Activated CD4-positive, alpha-beta T cell treated with anti-CD3 and anti-CD28 coated beads, Interleukin-2, amount 50 U/mL, for 1 hour (primary cell): ENCODE measurements at regions not wholly inside any gene's neighbourhood (a gene's known extent, or its start where the extent isn't known, plus 50 kb on each side); places are given as distances from the start of the nearest gene placed in this dataset.

Source experiments
- DNase-seq: peaks from one replicate; pipeline ENCODE4 v3.0.0-alpha.2; 2020

- no peak for DNase-seq
Measured at GRCh38 chr14:97462081-97462480, 664.9 kb downstream of the VRK1 start.

DNA sequence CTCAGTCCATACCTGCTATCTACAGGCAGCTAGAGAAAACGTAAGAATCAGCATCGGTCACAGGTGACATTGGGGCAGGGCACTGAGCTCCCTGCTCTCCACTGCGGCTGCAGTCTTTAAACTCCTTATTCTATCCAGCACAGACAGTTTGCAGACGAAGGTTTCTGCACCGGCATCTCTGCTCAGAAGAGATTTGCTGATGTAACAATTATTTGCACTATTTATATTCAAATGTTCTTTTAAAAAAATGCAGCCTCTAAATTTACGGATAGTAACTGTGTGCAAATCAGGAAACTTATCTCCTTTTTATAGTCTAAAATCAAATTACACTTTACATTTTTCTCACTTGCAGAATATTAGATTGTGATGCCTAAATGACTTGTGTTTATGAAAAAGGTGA, 671.0 kb downstream of the VRK1 start:
- no peak for DNase-seq

DNA sequence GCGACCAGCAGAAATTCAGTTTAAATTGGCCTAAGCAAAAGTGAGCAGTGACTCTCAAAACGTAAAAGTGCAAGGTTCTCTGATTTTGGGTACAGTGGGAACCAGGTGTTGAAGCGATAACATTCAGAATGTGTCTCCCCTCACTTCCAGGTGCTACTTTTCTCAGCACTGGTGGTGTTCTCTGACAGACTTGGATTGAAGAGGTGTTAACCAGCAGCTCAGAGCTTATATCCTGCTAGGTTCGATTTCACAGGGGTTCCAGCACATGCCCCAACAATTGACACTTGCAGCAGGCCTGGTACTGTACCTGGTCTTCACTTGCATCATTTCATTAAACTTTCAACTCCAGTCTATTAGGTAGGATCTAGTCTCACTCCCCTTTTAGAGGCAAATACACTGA, 680.2 kb downstream of the VRK1 start:
- DNase-seq, result no peak

GRCh38 chr14:97485201-97485600, 688.0 kb downstream of the VRK1 start:
- DNase-seq, result no peak

DNA sequence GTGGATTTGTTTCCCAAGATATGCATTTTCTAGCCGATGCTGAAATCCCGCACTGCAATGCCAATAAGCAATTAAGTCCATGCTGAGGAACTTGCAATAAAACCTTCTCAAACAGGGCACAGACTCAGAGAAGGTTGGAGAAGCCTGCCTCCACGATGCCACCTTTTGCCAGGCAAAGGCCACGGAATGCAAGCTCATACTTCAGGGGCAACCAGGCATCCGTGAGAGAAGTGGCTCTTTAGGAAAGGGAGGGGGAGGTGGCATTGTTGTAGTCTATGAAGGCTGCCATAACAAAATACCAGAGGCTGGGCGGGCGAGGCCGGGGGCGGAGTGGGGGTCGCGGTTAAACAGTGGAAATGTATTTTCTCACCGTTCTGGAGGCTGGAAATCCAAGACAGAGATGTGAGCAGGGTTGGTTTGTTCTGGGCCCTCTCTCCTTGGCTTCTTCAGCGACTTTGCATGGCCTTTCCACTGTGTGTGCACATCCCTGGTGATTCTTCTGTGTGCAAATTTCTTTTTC, 689.5 kb downstream of the VRK1 start:
- no peak for DNase-seq

GRCh38 chr14:97489750-97490149, 692.6 kb downstream of the VRK1 start:
- no peak for DNase-seq

GRCh38 chr14:97490521-97491070, 693.4 kb downstream of the VRK1 start:
- DNase-seq, result no peak

GRCh38 chr14:97491697-97492096, 694.5 kb downstream of the VRK1 start:
- no peak for DNase-seq

DNA sequence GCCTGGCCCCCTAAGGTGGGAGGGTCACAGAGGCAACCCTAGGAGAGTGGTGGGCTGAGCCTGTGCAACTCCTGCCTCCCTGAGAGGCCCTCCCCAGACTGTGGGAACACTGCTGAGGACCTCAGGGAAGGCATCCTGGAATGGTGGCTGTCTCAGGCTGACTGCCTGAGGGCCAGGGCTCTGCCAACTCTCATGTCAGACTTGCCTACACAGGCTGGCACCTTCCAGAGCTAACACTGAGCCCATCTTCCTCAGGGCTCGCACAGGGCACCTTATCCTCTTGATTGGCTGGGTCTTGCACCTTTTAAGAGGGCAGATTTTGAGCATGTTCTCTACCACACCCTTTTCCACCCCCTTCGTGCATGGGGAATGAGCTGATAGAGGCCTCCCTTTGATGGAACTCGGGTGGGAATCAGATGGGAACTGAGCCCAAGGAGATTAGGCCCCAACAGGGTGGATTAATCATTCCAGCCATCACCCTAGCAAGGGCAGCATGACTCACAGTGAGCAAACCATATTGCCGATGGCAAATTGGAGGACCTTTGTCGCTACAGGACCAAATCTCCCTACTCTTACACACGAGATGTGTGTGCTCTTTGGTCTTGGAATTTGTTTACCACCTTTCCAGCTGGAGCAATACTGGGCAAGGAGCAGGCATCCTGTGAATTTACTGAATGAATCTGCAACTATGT, 702.8 kb downstream of the VRK1 start:
- no peak for DNase-seq

DNA sequence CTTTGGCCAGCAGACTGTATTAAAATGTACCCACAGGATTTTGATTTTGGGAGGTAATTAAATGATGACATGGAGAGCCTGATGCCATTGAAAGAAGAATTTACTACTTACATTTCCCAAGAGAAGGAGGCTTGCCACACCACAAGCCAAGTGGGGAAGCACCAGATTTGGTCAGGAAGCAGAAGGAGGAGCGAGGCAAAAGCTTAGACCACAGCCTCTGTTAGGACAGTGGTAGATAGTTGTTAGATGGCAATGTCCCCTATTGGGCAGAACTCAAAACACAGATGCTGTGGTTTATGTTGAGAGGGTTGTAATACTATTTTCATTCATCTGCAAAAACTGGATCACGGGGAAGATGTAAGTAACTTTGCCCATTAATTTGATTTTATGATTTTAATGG, 709.4 kb downstream of the VRK1 start:
- no peak for DNase-seq

DNA sequence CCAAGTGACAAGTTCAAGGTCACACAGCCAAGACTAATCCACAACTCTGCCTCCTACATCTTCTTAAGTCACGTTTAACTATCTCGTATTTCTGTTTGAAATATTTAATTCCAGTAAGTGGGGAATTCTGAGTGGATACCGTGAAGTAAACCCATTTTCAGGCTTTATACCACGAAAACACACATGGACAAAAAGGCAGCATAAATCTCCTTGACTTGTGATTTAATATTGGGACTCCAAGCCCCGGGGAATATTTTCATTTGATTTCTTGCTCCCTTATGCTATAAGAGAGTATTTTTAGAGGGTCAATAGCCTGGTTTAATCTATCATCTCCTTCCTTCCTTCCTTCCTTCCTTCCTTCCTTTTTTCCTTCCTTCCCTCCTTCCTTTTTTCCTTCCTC, 716.7 kb downstream of the VRK1 start:
- DNase-seq, result no peak

- DNase-seq, result no peak
Measured at GRCh38 chr14:97517566-97518234, 720.5 kb downstream of the VRK1 start.

DNA sequence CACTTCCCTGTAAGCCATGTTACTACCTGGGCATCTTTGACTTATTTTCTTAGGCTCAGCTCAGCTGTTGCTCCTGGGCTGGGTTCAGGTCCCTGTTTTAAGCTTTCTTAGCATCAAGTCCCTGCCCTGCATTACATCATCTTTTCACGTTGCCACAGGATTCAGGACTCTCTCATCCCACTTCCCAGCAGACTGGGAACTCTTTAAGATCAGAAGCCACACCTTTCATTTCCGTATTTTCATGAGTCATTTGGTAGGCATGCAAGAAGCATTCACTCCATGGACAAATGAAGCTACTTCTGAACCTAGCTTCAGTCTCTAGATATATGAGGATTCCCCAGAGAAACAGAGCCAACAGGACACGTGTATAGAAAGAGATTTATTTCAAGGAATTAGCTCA, 726.8 kb downstream of the VRK1 start:
- no peak for DNase-seq

- no peak for DNase-seq
Measured at GRCh38 chr14:97524589-97525319, 727.6 kb downstream of the VRK1 start.

DNA sequence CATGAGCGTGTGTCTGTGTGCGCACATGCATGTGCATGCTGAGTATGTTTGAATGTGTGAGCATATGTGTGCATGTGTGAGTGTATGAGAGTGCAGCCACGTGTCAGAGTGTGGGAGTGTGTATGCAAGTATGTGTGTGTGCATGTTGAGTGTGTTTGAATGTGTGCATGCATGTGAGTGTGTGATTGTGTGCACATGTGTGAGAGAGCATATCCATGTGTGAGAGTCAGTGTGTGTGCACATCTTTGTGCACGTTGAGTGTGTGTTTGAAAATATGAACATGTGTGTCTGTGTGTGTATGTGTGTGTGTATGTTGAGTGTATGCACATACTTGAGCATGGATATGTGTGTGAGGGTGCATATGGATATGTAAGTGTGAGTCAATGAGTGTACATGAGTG, 730.8 kb downstream of the VRK1 start:
- DNase-seq, result no peak

GRCh38 chr14:97532052-97532451, 734.9 kb downstream of the VRK1 start:
- DNase-seq, result no peak

- no peak for DNase-seq
Measured at GRCh38 chr14:97536421-97536820, 739.2 kb downstream of the VRK1 start.

- no peak for DNase-seq
Measured at GRCh38 chr14:97538749-97539410, 741.7 kb downstream of the VRK1 start.

DNA sequence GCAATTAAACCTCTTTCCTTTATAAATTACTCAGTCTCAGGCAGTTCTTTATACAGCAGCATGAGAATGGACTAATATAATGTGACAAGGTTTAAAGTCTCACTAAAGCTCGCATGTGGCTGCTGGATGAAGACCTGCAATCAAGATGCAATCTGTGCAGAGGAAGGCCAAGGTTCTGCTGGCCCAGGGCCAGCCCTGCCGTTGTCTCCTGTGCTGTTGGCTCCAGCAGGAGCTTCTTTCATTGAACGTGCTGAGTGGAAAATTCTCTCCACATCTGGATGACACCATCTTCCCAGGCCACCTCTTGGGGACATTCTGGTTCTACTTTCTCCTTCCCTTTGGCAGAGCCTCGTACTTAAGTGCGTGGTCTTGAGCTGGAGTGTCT, 742.2 kb downstream of the VRK1 start:
- DNase-seq, result no peak

DNA sequence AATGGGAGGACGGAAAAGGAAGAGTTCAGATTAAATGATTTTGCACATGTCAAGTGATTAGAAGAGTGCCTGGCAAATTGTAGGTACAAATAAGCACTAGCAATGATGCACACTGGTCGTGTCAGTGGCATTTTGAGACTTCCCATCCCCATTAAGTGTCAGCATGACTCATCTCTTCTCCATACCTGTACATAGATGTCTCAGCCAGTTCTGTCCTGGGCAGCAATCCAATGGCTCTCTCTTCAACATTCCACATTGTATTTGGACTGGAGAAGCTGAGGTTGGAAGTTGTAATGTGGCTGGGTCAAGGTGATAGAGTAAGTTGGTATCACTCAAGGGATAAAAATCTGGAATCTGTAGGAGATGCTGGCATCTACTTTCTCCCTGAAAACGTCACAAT, 742.7 kb downstream of the VRK1 start:
- no peak for DNase-seq

GRCh38 chr14:97543221-97543620, 746.0 kb downstream of the VRK1 start:
- DNase-seq, result no peak

DNA sequence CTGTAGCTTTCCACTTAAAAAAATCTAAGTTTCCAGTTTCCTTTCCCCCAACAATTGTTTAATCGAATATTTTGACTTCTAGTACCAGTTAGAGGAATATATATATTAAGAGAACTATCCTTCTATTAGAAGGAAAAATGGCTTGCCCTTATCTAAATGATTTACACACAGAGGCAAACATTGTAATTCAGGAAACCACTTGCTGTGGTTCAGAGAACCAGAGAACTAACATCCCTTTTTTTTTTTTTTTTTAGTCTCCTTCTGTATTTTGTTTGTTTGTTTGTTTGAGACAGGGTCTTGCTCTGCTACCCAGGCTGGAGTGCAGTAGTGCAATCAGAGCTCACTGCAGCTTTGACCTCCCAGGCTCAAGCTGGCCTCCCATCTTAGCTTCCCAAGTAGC, 746.6 kb downstream of the VRK1 start:
- DNase-seq, result no peak

DNA sequence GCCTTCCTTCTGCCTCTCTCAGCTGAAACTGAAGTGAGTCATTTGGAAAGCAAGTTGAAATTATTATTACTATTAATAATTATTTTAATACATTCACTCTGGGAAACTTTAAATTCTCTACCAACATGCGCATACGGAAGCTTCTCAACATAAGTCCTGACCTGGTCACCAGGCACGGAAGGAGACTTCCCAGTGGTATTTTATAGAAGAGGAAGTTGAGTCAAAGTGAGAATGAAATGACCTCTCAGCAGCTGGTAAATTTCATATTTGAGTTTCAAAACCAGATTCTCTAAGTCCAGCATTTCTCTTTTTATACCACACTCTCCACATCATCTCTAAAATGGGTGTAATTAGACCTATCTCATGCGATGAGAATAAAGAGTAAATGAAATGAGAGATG, 747.4 kb downstream of the VRK1 start:
- no peak for DNase-seq
